Endothelial cell of hepatic sinusoid (primary cell): ENCODE measurements at regions not wholly inside any gene's neighbourhood (a gene's known extent, or its start where the extent isn't known, plus 50 kb on each side); places are given as distances from the start of the nearest gene placed in this dataset.
"Not testable (repeated sequence)": the region's sequence is repeated elsewhere in the genome, so short reads cannot be mapped to it uniquely, and the experiment has no call there.

ENCODE experiments used
- in situ Hi-C: cut with HindIII; loops from 2 replicates; pipeline ENCODE4 v1.10.0; 2017; ENCODE audit warnings: low sequenced_read_pairs

DNA sequence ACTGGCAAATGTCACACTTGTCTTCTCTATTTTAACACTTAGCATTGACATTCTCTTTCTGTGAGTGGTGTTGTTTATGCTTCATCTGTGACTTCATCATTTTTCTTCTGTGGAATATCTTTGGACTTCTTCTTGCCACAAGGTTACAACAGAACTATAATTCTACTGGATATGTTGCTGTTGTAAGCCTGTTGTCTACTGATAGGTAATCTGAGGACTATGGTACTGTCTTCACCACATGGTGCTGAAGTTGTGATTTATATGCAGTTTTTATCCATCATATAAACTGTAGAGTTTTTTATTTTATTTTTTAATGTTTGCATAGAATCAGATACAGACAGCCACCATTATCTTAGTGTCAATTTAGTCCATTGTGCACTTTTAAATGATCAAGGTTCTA, 622.2 kb upstream of the CNTN5 start:
- in situ Hi-C loops: no loop called here

DNA sequence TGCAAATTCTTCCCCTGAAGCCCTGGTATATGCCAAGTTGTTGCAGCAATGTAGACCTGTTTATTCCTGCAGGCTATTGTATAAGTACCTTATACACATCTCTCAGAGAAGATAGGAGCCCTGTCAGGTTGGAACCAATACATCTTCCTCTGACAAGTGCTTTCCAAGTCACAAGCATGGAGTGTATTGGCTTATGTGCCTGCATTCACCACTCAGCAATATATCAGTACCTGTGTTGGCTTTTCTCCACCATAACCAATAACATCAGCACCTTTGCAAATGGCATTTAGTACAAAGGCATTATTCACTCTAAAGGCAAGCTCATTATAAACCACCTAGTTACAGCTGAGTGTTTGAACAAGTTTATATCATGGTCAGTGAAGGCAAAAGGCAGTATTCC, 611.7 kb upstream of the CNTN5 start:
- in situ Hi-C loops: no loop called here

- in situ Hi-C loops: no loop called here
These were observed 609.0 kb upstream of the CNTN5 start for GRCh38 chr11:98411777-98412176.

GRCh38 chr11:98417256-98417755, 603.4 kb upstream of the CNTN5 start:
- in situ Hi-C loops: no loop called here

GRCh38 chr11:98423933-98424332, 596.8 kb upstream of the CNTN5 start:
- in situ Hi-C loops: no loop called here

GRCh38 chr11:98424773-98425172, 596.0 kb upstream of the CNTN5 start:
- in situ Hi-C loops: not testable (repeated sequence)

DNA sequence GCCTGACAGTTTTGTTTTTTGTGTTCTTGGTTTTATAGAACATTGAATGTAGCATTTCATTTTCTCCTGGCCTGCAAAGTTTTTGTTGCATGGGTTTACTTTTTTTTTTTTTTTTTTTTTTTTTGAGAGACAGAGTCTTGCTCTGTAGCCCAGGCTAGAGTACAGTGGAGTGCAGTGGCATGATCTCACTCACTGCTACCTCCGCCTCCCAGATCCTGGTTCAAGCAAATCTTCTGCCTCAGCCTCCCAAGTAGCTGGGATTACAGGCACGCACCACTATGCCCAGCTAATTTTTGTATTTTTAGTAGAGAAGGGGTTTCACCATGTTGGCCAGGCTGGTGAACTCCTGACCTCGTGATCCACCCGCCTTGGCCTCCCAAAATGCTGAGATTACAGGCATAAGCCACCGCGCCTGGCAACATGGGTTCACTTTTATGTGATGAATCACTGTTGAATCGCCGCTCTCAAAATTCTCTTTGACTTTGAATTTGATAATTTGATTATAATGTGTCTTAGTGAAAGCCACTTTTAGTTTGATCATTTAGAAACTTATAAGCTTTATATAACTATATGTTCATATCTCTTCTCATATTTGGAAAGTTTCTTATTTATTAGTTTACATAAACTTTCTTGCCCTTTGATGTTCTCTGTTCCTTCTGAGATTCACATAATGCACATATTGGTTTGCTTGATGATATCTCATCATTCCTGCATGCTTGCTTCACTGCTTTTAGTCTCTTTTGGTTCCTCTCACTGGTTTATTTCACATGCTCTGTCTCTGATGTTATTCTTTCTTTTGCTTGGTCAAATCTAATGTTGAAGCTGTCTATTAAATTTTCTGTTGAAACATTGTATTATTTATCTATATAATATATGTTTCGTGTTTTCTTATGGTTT, 589.0 kb upstream of the CNTN5 start:
- in situ Hi-C loops: no loop called here

DNA sequence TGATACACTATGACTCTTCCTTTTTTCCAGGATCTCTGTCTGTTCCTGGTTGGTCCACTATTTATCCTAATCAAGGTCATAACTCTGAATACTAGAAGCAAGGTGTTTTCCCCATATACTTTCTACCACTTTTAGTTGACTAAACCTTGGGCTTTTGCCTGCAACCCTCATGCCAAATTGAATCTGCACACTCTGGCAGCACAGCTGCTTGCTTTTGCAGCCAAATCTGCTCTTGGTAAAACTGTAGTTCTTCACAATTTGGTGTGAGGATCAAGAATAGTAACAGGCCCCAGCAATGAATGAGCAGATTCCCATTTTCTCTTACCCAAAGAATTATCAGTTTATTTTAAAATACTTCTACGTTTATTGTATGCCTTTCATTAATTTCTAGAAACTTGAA, 586.5 kb upstream of the CNTN5 start:
- in situ Hi-C loops: no loop called here

- in situ Hi-C loops: no loop called here
These were observed 567.4 kb upstream of the CNTN5 start for GRCh38 chr11:98453378-98453777.

DNA sequence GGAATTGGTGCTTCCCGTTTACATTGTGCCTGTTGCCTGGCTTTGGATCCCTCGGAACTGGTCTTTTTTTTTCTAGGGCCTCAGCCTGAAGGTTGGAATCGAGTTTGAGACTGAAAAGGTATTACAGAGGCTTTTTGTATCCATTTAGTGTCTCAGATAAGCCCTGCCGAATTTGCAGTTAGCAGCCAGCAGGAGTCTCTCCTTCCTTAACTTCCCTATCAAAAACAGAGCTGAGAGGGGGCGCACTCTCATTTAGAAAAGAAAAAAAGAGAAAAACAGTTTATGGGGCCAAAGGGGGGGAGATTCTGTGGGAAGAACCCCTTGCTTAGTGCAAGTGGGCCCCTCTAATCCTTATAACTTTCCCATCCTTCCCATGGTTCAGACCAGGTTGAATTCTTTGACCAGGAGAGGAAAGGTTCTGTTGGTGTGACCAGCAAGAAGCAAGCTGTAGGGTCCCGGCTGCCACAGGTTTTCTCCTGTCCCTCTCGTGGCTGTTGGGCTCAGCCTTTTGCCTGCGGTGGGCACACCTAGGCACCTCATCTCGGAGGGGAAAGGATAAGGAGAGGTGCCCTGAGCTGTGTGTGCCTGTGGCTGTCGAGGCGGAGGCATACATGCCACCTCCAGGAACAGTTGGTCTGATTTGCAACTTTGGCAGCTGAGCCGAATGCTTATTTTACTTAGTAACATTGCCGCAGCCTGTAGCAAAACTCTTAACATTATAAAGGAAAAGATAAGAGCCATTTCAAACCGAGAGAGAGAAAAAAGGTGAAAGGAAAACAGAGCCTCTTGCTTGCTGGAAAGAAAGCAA, 565.0 kb upstream of the CNTN5 start:
- in situ Hi-C loops: no loop called here

DNA sequence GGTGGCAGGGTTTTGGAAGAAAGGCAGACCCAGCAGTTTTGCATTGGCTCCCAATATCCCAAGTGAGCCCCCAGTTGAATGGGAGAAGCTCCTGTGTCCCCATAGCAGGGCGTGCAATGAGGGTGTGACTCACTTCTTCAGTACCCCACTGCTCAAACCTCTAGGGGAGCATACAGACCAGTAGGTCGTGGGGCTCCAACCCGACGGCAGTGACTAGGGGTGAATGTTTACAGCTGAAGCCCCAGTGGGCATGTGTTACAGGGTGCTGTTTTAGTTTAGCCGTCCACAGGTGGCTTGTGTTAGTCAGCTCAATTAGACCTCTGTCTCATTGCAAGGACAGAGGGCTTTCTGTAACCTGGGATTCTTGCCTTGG, 564.5 kb upstream of the CNTN5 start:
- in situ Hi-C loops: no loop called here

DNA sequence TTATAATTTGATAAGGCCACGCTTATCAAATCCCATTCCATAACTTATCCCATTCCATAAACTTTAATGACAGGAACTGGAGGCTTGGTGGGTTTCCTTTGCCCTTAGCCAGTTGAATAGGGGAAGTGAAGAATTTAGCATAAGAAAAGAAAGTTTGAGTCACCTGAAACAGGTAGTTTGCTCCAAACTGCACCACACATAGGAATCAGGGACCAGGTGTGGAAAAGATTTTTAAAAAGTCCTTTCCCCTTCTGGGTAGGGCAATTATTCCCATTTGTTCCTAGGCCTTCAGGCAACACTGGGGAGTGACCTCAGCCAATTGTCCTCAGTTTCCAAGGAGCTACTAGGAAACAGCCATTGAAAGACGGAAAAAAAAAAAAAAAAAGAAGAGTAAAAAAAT, 525.7 kb upstream of the CNTN5 start:
- in situ Hi-C loops: no loop called here

GRCh38 chr11:98495601-98496000, 525.1 kb upstream of the CNTN5 start:
- in situ Hi-C loops: no loop called here

GRCh38 chr11:98507208-98507607, 513.5 kb upstream of the CNTN5 start:
- in situ Hi-C loops: no loop called here

- in situ Hi-C loops: no loop called here
These were observed 507.8 kb upstream of the CNTN5 start for GRCh38 chr11:98512938-98513337.

- in situ Hi-C loops: no loop called here
These were observed 489.2 kb upstream of the CNTN5 start for GRCh38 chr11:98531576-98531975.

DNA sequence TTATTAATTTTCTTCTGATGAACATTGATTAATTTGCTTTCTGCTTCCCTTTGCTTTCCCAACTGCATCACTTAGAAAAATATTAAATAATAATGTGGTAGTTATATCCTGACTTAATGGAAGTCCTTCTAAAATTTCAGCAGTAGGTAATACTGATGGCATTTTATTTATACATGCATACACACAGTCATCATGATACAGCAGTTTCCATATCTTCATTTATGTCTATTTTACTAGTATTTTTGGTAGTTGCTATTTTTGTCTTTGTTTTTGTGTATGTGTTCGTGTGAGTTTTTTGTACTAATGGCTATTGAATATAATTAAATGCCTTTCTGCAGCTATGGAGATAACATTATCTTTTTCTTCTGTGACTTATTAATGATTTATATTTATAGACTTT, 484.7 kb upstream of the CNTN5 start:
- in situ Hi-C loops: no loop called here

DNA sequence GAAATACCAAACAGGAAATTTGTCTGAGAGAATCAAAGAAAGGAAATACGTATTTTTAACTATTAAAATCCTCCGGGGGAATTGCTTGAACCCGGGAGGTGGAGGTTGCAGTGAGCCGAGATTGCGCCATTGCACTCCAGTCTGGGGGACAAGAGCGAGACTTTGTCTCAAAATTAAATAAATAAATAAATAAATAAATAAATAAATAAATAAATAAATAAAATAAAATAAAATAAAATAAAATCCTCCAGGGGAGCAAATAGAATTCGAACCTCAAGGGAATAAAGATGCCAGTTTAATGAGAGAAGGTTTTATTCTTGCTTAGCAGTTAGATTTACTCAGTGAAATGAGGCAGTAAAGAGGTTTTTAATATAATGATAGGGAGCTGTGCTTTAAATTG, 482.4 kb upstream of the CNTN5 start:
- in situ Hi-C loops: not testable (repeated sequence)

DNA sequence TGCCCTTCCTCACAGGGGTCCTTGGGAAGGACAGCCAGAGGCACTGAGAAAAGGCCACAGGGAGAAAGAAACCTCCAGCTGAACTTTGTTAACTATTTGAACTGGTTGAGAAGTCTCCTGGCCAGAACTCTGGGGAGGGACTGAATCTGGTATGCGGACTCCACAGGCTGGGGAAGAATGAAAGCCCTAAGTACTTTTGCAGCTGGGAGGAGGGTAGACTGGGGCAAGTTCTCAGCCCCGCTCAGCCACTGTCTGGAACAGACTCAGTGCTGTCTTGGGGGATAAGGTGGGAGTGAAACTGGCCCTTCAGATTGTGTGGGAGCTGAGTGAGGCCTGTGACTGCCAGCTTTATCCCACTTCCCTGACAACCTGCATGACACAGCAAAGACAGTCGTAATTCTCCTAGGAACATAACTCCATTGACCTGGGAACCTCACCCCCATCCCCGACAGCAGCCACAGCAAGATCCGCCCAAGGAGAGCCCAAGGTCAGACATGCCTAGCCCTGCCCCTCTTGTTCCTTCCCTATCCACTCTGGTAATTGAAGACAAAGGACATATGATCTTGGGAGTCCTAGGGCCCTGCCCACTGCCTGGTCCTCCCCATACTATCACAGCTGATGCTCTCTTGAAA, 475.1 kb upstream of the CNTN5 start:
- in situ Hi-C loops: no loop called here

DNA sequence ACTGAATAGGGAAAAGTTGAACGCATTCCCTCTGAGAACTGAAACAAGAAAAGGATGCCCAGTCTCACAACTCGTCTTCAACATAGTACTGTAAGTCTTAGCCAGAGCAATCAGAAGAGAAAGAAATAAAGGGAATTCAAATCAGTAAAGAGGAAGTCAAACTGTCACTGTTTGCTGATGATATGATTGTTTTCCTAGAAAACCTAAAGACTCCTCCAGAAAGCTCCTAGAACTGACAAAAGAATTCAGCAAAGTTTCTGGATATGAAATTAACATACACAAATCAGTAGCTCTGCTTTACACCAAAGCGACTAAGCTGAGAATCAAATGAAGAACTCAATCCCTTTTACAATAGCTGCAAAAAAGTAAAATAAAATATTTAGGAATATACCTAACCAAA, 471.2 kb upstream of the CNTN5 start:
- in situ Hi-C loops: no loop called here

DNA sequence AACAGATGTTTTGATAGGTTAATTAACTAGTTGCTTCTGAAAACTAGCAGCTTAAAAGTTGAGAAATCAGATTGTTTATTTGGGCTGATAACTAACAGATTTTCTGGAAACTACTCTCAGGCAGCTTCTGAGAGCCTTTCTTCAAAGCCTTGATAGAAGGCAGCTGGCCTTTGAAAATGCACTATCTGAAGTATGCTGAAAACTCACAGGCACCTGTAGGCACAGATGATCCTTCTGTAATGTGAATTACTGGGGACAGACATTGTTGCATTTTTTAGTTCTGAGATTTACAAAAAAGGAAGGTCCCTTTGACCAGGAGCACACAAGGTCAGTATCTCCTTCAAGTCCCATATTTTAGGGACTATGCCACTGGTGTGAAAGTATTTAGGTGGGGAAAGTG, 460.8 kb upstream of the CNTN5 start:
- in situ Hi-C loops: loop anchor here (5.0 kb wide), 1 partner anchor 38 kb away; no protein-coding TSS in a partner anchor
